Keratinocyte (primary cell): ENCODE measurements at regions not wholly inside any gene's neighbourhood (a gene's known extent, or its start where the extent isn't known, plus 50 kb on each side); places are given as distances from the start of the nearest gene placed in this dataset.

Source experiments
- DNase-seq: peaks from one replicate; pipeline ENCODE4 v3.0.0-alpha.2; 2011; ENCODE audit warnings: low read depth, missing footprints, low spot score
- FAIRE-seq: peaks from 2 replicates; lab custom pipeline; 2011; peaks lifted over from hg19 to GRCh38; lab: Jason Lieb, UNC
- H2AFZ ChIP-seq: 2 replicates; pipeline ENCODE4 v1.6.0; 2012; ENCODE audit warnings: low read length, control low read depth, inconsistent platforms; ENCODE audit not compliant: control insufficient read depth
- H3K27ac ChIP-seq: 2 replicates; pipeline ENCODE4 v1.5.1; 2011; ENCODE audit warnings: low read length; ENCODE audit not compliant: control insufficient read depth, insufficient read depth
- H3K27me3 ChIP-seq: 3 replicates; pipeline ENCODE4 v1.6.0; 2011; ENCODE audit warnings: low read length; ENCODE audit not compliant: control insufficient read depth, insufficient read depth; ENCODE audit errors: extremely low read depth
- H3K36me3 ChIP-seq, 2 experiments: 2 replicates in 1 of 2; 3 replicates in 1 of 2; pipeline ENCODE4 v1.5.1; 2011; ENCODE audit warnings: low read length in 2 of 2, mild to moderate bottlenecking in 1 of 2; ENCODE audit not compliant: control insufficient read depth in 2 of 2, insufficient read depth in 2 of 2; ENCODE audit errors: extremely low read depth in 1 of 2
- H3K4me1 ChIP-seq: 3 replicates; pipeline ENCODE4 v1.5.1; 2011; ENCODE audit warnings: low read length; ENCODE audit not compliant: control insufficient read depth, insufficient read depth; ENCODE audit errors: extremely low read depth
- H3K4me2 ChIP-seq: 3 replicates; pipeline ENCODE4 v1.6.0; 2011; ENCODE audit warnings: low read depth, low read length; ENCODE audit not compliant: control insufficient read depth, insufficient read depth; ENCODE audit errors: extremely low read depth
- H3K4me3 ChIP-seq, 3 experiments: fragments of 200-600 bp in 1 of 3; sonication (generic) in 1 of 3; 2 replicates in 2 of 3; 3 replicates in 1 of 3; pipeline ENCODE4 v1.5.1; 2011 to 2016; ENCODE audit warnings: low read length in 3 of 3, mild to moderate bottlenecking in 3 of 3, control low read depth in 2 of 3, inconsistent platforms in 1 of 3, low read depth in 1 of 3, mixed read lengths in 1 of 3, mixed run types in 1 of 3, moderate library complexity in 1 of 3; ENCODE audit not compliant: control insufficient read depth in 2 of 3, insufficient read depth in 2 of 3; ENCODE audit errors: extremely low read depth in 1 of 3
- H3K79me2 ChIP-seq: 2 replicates; pipeline ENCODE4 v1.6.0; 2012; ENCODE audit warnings: low read length; ENCODE audit not compliant: control insufficient read depth, insufficient read depth
- H3K9ac ChIP-seq: 3 replicates; pipeline ENCODE4 v1.6.0; 2011; ENCODE audit warnings: low read length; ENCODE audit not compliant: control insufficient read depth, insufficient read depth; ENCODE audit errors: extremely low read depth
- H3K9me1 ChIP-seq: 3 replicates; pipeline ENCODE4 v1.6.0; 2011; ENCODE audit warnings: low read length; ENCODE audit not compliant: control insufficient read depth, insufficient read depth; ENCODE audit errors: extremely low read depth
- H3K9me3 ChIP-seq: 2 replicates; pipeline ENCODE4 v1.5.1; 2012; ENCODE audit warnings: low read depth, low read length; ENCODE audit not compliant: control insufficient read depth
- H4K20me1 ChIP-seq: 3 replicates; pipeline ENCODE4 v1.6.0; 2011; ENCODE audit warnings: low read length; ENCODE audit not compliant: control insufficient read depth, insufficient read depth; ENCODE audit errors: extremely low read depth
- EZH2 ChIP-seq: IDR thresholded peaks from one replicate; pipeline ENCODE4 v1.6.1; 2012; ENCODE audit warnings: inconsistent platforms, mild to moderate bottlenecking, low read length, moderate library complexity
- dilution Hi-C: fragments of 300-500 bp; cut with MboI; formaldehyde crosslinking; loops from one replicate; pipeline ENCODE4 v1.7.0; 2020; ENCODE audit warnings: low sequenced_read_pairs; ENCODE audit not compliant: extremely low pct_ligation_motif_present
- TF ChIP-seq, protein P1 (sequence below), 3 experiments: IDR thresholded peaks in 1 of 3; conservative IDR thresholded peaks in 1 of 3; optimal IDR thresholded peaks in 1 of 3; 2 replicates in 2 of 3; 3 replicates in 1 of 3; pipeline versions ENCODE3 to v1.5.1; 2011; ENCODE audit warnings: low read length in 3 of 3, mild to moderate bottlenecking in 3 of 3, moderate library complexity in 2 of 3, control low read depth in 1 of 3, inconsistent platforms in 1 of 3; ENCODE audit not compliant: insufficient read depth in 2 of 3; ENCODE audit errors: extremely low read depth in 1 of 3

- H3K4me1 ChIP-seq: no peaks in the 10 kb centered on the region
- FAIRE-seq: no peak
- dilution Hi-C loops: no loop called here
Observed at GRCh38 chr2:236915726-236916125, 170.0 kb upstream of the COPS8 start.

GRCh38 chr2:236916181-236916580 lies 169.5 kb upstream of the COPS8 start:
- Histone ChIP-seq H3K9ac (no peak overlapping the region), H4K20me1 (no peaks in the 10 kb centered on the region), H3K27ac (no peak overlapping the region), H3K4me3 (no peak overlapping the region), H3K4me2 (no peak overlapping the region), H3K9me1 (no peaks in the 10 kb centered on the region), H3K36me3 (no peaks in the 10 kb centered on the region), H3K79me2 (no peaks in the 10 kb centered on the region), H2AFZ (no peak overlapping the region), H3K27me3 (peaks cover 4% of the 10 kb centered on the region), H3K9me3 (no peaks in the 10 kb centered on the region), H3K4me1 (no peaks in the 10 kb centered on the region)
- no peak for TF ChIP-seq EZH2
- TF ChIP-seq, protein P1, sequence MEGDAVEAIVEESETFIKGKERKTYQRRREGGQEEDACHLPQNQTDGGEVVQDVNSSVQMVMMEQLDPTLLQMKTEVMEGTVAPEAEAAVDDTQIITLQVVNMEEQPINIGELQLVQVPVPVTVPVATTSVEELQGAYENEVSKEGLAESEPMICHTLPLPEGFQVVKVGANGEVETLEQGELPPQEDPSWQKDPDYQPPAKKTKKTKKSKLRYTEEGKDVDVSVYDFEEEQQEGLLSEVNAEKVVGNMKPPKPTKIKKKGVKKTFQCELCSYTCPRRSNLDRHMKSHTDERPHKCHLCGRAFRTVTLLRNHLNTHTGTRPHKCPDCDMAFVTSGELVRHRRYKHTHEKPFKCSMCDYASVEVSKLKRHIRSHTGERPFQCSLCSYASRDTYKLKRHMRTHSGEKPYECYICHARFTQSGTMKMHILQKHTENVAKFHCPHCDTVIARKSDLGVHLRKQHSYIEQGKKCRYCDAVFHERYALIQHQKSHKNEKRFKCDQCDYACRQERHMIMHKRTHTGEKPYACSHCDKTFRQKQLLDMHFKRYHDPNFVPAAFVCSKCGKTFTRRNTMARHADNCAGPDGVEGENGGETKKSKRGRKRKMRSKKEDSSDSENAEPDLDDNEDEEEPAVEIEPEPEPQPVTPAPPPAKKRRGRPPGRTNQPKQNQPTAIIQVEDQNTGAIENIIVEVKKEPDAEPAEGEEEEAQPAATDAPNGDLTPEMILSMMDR (optimal IDR thresholded peaks at IDR 0.05 in 1 of 3, IDR thresholded peaks at IDR 0.05 in 1 of 3, conservative IDR thresholded peaks at IDR 0.05 in 1 of 3; ENCODE audit: extremely low read depth in 1 of 3, insufficient read depth in 2 of 3, low read length in 3 of 3): no peak
- FAIRE-seq (no peak), DNase-seq (no peak)
- dilution Hi-C loops: no loop called here

More at GRCh38 chr2:236915726-236916125, 170.0 kb upstream of the COPS8 start:
- H4K20me1 ChIP-seq: no peaks in the 10 kb centered on the region
- no peaks in the 10 kb centered on the region for H3K36me3 ChIP-seq
- no peaks in the 10 kb centered on the region for H3K79me2 ChIP-seq
- no peak overlapping the region for H3K9ac ChIP-seq
- H3K4me3 ChIP-seq: no peak overlapping the region
- H3K9me3 ChIP-seq: no peaks in the 10 kb centered on the region
- no peak overlapping the region for H3K27ac ChIP-seq
- peaks cover 4% of the 10 kb centered on the region for H3K27me3 ChIP-seq
- no peaks in the 10 kb centered on the region for H3K9me1 ChIP-seq
- H3K4me2 ChIP-seq: no peak overlapping the region
- DNase-seq: no peak
- no peak overlapping the region for H2AFZ ChIP-seq
- TF ChIP-seq EZH2: no peak
- TF ChIP-seq, protein P1 (optimal IDR thresholded peaks at IDR 0.05 in 1 of 3, IDR thresholded peaks at IDR 0.05 in 1 of 3, conservative IDR thresholded peaks at IDR 0.05 in 1 of 3; ENCODE audit: extremely low read depth in 1 of 3, insufficient read depth in 2 of 3, low read length in 3 of 3): no peak
